GM12878 (cell line): ENCODE measurements at regions not wholly inside any gene's neighbourhood (a gene's known extent, or its start where the extent isn't known, plus 50 kb on each side); places are given as distances from the start of the nearest gene placed in this dataset.

ENCODE experiments used
- ATAC-seq: fragments of 200-7000 bp; cut with Tn5 transposase; 3 replicates; pipeline ENCODE4 v1.9.1; 2020; ENCODE audit warnings: mild to moderate bottlenecking, moderate library complexity
- BruUV-seq: library from RNA; stranded (reverse); fragments of 400-500 nt; replicated peaks from 2 replicates; lab custom pipeline; 2021; lab: Mats Ljungman, UMichigan
- CTCF ChIA-PET: fragments of 300-600 bp; sonication (Branson Sonifier 250); formaldehyde crosslinking; extraction: SDS; loops from one replicate; lab custom pipeline; 2021; ENCODE audit warnings: inconsistent platforms; lab: Yijun Ruan, JAX
- POLR2A ChIA-PET: fragments of 350-600 bp; formaldehyde crosslinking; extraction: SDS; loops from one replicate; lab custom pipeline; 2021; ENCODE audit warnings: inconsistent platforms; lab: Charles Lee
- RAD21 ChIA-PET: fragments of 300-600 bp; sonication (Branson Sonifier 250); formaldehyde crosslinking; loops from one replicate; lab custom pipeline; 2023; ENCODE audit warnings: antibody characterized with exemption; ENCODE audit not compliant: unreplicated experiment; lab: Charles Lee
- SMC1A ChIA-PET: fragments of 300-600 bp; sonication (Branson Sonifier 250); formaldehyde crosslinking; loops from one replicate; lab custom pipeline; 2023; ENCODE audit not compliant: unreplicated experiment, uncharacterized antibody; lab: Charles Lee
- DNase-seq: peaks from one replicate; pipeline ENCODE4 v3.0.0-alpha.2; 2011; ENCODE audit warnings: low read depth, low spot score
- FAIRE-seq: peaks from 3 replicates; lab custom pipeline; 2011; peaks lifted over from hg19 to GRCh38; lab: Jason Lieb, UNC
- H2AFZ ChIP-seq: 2 replicates; pipeline ENCODE4 v1.6.0; 2011; ENCODE audit warnings: low read depth, low read length, control low read depth; ENCODE audit not compliant: control insufficient read depth
- H3K27ac ChIP-seq: 2 replicates; pipeline ENCODE4 v1.5.1; 2011; ENCODE audit warnings: control low read depth; ENCODE audit not compliant: control insufficient read depth, insufficient read depth
- H3K27me3 ChIP-seq, 2 experiments: replicated peaks in 1 of 2; 2 replicates each; pipeline versions ENCODE4 v1.6.0 to v1.6.1; 2011; ENCODE audit warnings: low read length in 1 of 2; ENCODE audit not compliant: control insufficient read depth in 2 of 2, insufficient read depth in 2 of 2
- H3K36me3 ChIP-seq, 2 experiments: 2 replicates each; pipeline ENCODE4 v1.5.1; 2011; ENCODE audit warnings: low read length in 1 of 2; ENCODE audit not compliant: control insufficient read depth in 2 of 2, insufficient read depth in 2 of 2
- H3K4me1 ChIP-seq: 2 replicates; pipeline ENCODE4 v1.6.1; 2011; ENCODE audit warnings: mild to moderate bottlenecking, low read length, moderate library complexity, mixed read lengths; ENCODE audit not compliant: control insufficient read depth, insufficient read depth
- H3K4me2 ChIP-seq: 2 replicates; pipeline ENCODE4 v1.6.0; 2011; ENCODE audit warnings: control low read depth; ENCODE audit not compliant: control insufficient read depth, insufficient read depth
- H3K4me3 ChIP-seq: fragments of 200-600 bp; sonication (generic); 2 replicates; pipeline ENCODE4 v1.5.1; 2016
- H3K79me2 ChIP-seq: 2 replicates; pipeline ENCODE4 v1.6.0; 2011; ENCODE audit warnings: low read length; ENCODE audit not compliant: control insufficient read depth, insufficient read depth
- H3K9ac ChIP-seq: 2 replicates; pipeline ENCODE4 v1.8.0; 2011; ENCODE audit warnings: low read length, control low read depth, mixed read lengths; ENCODE audit not compliant: control insufficient read depth, insufficient read depth
- H3K9me3 ChIP-seq: replicated peaks from 3 replicates; pipeline ENCODE4 v1.5.1; 2011; ENCODE audit warnings: mild to moderate bottlenecking, low read length; ENCODE audit not compliant: control insufficient read depth, insufficient read depth
- H4K20me1 ChIP-seq: 2 replicates; pipeline ENCODE4 v1.6.0; 2011; ENCODE audit not compliant: control insufficient read depth, insufficient read depth
- BCL11A ChIP-seq: IDR thresholded peaks from 2 replicates; pipeline ENCODE4 v1.6.1; 2011; ENCODE audit warnings: low read depth, low read length
- CHD2 ChIP-seq: IDR thresholded peaks from 2 replicates; pipeline ENCODE4 v1.6.1; 2011; ENCODE audit warnings: low read depth, low read length, improper control_type of control experiment, borderline replicate concordance
- CREB1 ChIP-seq: IDR thresholded peaks from 2 replicates; pipeline ENCODE4 v1.6.1; 2012; ENCODE audit warnings: low read depth, mild to moderate bottlenecking, inconsistent platforms
- HCFC1 ChIP-seq: fragments of 150-350 bp; IDR thresholded peaks from 2 replicates; pipeline ENCODE4 v1.6.1; 2014; ENCODE audit warnings: low read length
- IRF4 ChIP-seq: IDR thresholded peaks from 2 replicates; pipeline ENCODE4 v1.6.1; 2011; ENCODE audit warnings: low read depth, low read length
- JUNB ChIP-seq: IDR thresholded peaks from 2 replicates; pipeline ENCODE4 v1.6.1; 2016; ENCODE audit warnings: antibody characterized with exemption, mild to moderate bottlenecking
- MYC ChIP-seq: IDR thresholded peaks from 2 replicates; pipeline ENCODE4 v1.6.1; 2011; ENCODE audit warnings: mild to moderate bottlenecking, low read length, moderate library complexity, inconsistent platforms; ENCODE audit not compliant: insufficient read depth, insufficient replicate concordance, insufficient read length, severe bottlenecking
- NBN ChIP-seq: fragments of 450-650 bp; IDR thresholded peaks from 2 replicates; pipeline ENCODE4 v1.6.1; 2016
- PAX8 ChIP-seq: fragments of 450-650 bp; IDR thresholded peaks from 2 replicates; pipeline ENCODE4 v1.6.1; 2017; ENCODE audit warnings: mild to moderate bottlenecking, moderate library complexity
- POLR2AphosphoS5 ChIP-seq: IDR thresholded peaks from 2 replicates; pipeline ENCODE4 v1.6.1; 2011; ENCODE audit warnings: mild to moderate bottlenecking, low read length, inconsistent platforms
- RCOR1 ChIP-seq: conservative IDR thresholded peaks from 2 replicates; pipeline ENCODE4 v1.6.1; 2012; ENCODE audit warnings: low read depth, low read length, improper control_type of control experiment
- RELB ChIP-seq: fragments of 450-650 bp; IDR thresholded peaks from 2 replicates; pipeline ENCODE4 v1.6.1; 2017; ENCODE audit warnings: low read depth, mild to moderate bottlenecking, moderate library complexity
- SMAD5 ChIP-seq: IDR thresholded peaks from 2 replicates; pipeline ENCODE4 v1.6.1; 2016; ENCODE audit warnings: antibody characterized with exemption, low read depth
- SMARCA5 ChIP-seq: fragments of 450-650 bp; IDR thresholded peaks from 2 replicates; pipeline ENCODE4 v1.6.1; 2017; ENCODE audit warnings: mild to moderate bottlenecking
- TBL1XR1 ChIP-seq: IDR thresholded peaks from 2 replicates; pipeline ENCODE4 v1.6.1; 2012; ENCODE audit warnings: low read depth, low read length, improper control_type of control experiment
- ZNF217 ChIP-seq: fragments of 450-650 bp; IDR thresholded peaks from 2 replicates; pipeline ENCODE4 v1.6.1; 2017; ENCODE audit warnings: antibody characterized with exemption, mild to moderate bottlenecking
- WGBS: methylation state at CpG from one replicate; pipeline ENCODE4 v1.1.6; 2016; ENCODE audit warnings: low lambda C conversion rate; ENCODE audit not compliant: insufficient replicate concordance, insufficient coverage; ENCODE audit errors: missing lambda C conversion rate; 5-methylcytosine and 5-hydroxymethylcytosine counted together
- in situ Hi-C: fragments of 300-500 bp; cut with MboI; formaldehyde crosslinking; loops from 9 replicates; pipeline ENCODE4 v1.14.3; 2018; ENCODE audit warnings: mixed read lengths
- intact Hi-C: fragments of 100-400 bp; cut with micrococcal nuclease; formaldehyde crosslinking; loops from one replicate; pipeline ENCODE4 v1.14.2; 2022; ENCODE audit not compliant: unreplicated experiment
- TF ChIP-seq, protein P1 (sequence below): fragments of 450-650 bp; IDR thresholded peaks from 2 replicates; pipeline ENCODE4 v1.6.1; 2016; ENCODE audit warnings: mild to moderate bottlenecking

DNA sequence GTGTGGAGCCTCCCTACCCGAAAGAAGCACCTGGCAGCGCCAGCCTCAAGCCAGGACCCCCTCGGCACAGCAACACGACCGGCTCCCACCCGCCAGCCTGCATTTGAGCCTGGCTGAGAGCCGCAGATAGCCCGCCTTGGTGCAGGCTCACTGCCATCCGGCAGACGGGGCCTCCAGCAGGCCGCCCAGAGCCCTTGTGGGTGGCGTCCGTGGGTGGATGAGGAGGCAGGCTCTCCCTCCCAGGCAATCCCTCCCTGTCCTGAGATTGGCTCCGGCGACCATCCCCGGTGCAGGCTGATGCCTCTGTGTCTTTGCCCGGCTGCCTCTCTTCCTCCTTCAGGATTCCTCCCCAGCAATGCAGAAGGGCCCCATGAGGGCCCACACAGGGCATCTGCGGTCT, 1527.9 kb downstream of the BRD1 start (continued):
- TF ChIP-seq TBL1XR1 = no peak

GRCh38 chr22:48299124-48299523, 1528.5 kb downstream of the BRD1 start:
- H4K20me1 ChIP-seq = no peaks in the 10 kb centered on the region
- no peaks in the 10 kb centered on the region for H3K79me2 ChIP-seq
- in situ Hi-C loops = no loop called here
- RAD21 ChIA-PET = no interaction called here
- WGBS = 45% methylated on average over 7 of the region's 8 CpGs
- H3K9me3 ChIP-seq = no peaks in the 10 kb centered on the region; the same call in 2 of the 3 replicates
- SMC1A ChIA-PET = no interaction called here
- no TSS peak for BruUV-seq
- no peaks in the 10 kb centered on the region for H3K4me1 ChIP-seq
- no peak overlapping the region for H3K4me3 ChIP-seq
- H3K27ac ChIP-seq = no peak overlapping the region
- CTCF ChIA-PET = no interaction called here
- no peaks in the 10 kb centered on the region for H3K27me3 ChIP-seq
- H3K36me3 ChIP-seq = no peaks in the 10 kb centered on the region
- TF ChIP-seq POLR2AphosphoS5 (no peak), RCOR1 (no peak), CHD2 (no peak), MYC (no peak), BCL11A (no peak), CREB1 (no peak), ZNF217 (no peak), IRF4 (no peak), SMAD5 (no peak), RELB (no peak), PAX8 (no peak), JUNB (no peak), NBN (no peak), SMARCA5 (no peak), HCFC1 (no peak)
- TF ChIP-seq, protein P1, sequence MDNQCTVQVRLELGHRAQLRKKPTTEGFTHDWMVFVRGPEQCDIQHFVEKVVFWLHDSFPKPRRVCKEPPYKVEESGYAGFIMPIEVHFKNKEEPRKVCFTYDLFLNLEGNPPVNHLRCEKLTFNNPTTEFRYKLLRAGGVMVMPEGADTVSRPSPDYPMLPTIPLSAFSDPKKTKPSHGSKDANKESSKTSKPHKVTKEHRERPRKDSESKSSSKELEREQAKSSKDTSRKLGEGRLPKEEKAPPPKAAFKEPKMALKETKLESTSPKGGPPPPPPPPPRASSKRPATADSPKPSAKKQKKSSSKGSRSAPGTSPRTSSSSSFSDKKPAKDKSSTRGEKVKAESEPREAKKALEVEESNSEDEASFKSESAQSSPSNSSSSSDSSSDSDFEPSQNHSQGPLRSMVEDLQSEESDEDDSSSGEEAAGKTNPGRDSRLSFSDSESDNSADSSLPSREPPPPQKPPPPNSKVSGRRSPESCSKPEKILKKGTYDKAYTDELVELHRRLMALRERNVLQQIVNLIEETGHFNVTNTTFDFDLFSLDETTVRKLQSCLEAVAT = no peak
- intact Hi-C loops = no loop called here
- no peak overlapping the region for H3K4me2 ChIP-seq
- FAIRE-seq (no peak), DNase-seq (no peak), ATAC-seq (no peak)
- no peak overlapping the region for H3K9ac ChIP-seq
- POLR2A ChIA-PET = no interaction called here
- no peak overlapping the region for H2AFZ ChIP-seq
